ENCODE measurements at regions not wholly inside any gene's neighbourhood (a gene's known extent, or its start where the extent isn't known, plus 50 kb on each side); places are given as distances from the start of the nearest gene placed in this dataset.

GRCh38 chr22:27626675-27627443 lies 174.7 kb downstream of the MN1 start:
- no peak overlapping the region for H3K4me3 ChIP-seq
- no peaks in the 10 kb centered on the region for H3K36me3 ChIP-seq (replicated peaks)
- H3K9me3 ChIP-seq = no peaks in the 10 kb centered on the region
- H3K4me1 ChIP-seq = no peaks in the 10 kb centered on the region; the same call in 1 of the 2 replicates
- in situ Hi-C loops (cut with MboI; ENCODE audit: low sequenced_read_pairs) = no loop called here
- DNase-seq (ENCODE audit: low spot score in 2 of 2) = no peak
- no peaks in the 10 kb centered on the region for H3K27me3 ChIP-seq (ENCODE audit: low read depth)

- Histone ChIP-seq H3K27me3 (ENCODE audit: low read depth) (no peaks in the 10 kb centered on the region), H3K36me3 (replicated peaks) (no peaks in the 10 kb centered on the region), H3K4me3 (no peak overlapping the region), H3K9me3 (no peaks in the 10 kb centered on the region), H3K4me1 (no peaks in the 10 kb centered on the region; the same call in 1 of the 2 replicates)
- in situ Hi-C loops (cut with MboI; ENCODE audit: low sequenced_read_pairs) = no loop called here
- DNase-seq (ENCODE audit: low spot score in 2 of 2) = peak in 1 of 2 experiments; percentile 52
Measured at GRCh38 chr22:27627444-27627833, 174.1 kb downstream of the MN1 start.

- H3K9me3 ChIP-seq = no peaks in the 10 kb centered on the region
- in situ Hi-C loops (cut with MboI; ENCODE audit: low sequenced_read_pairs) = no loop called here
- no peaks in the 10 kb centered on the region; the same call in 1 of the 2 replicates for H3K4me1 ChIP-seq
- no peak for DNase-seq (ENCODE audit: low spot score in 2 of 2)
- H3K4me3 ChIP-seq = no peak overlapping the region
- H3K36me3 ChIP-seq (replicated peaks) = no peaks in the 10 kb centered on the region
- no peaks in the 10 kb centered on the region for H3K27me3 ChIP-seq (ENCODE audit: low read depth)
Measured at GRCh38 chr22:27627901-27628300, 173.7 kb downstream of the MN1 start.

GRCh38 chr22:27628341-27628740 lies 173.2 kb downstream of the MN1 start:
- DNase-seq (ENCODE audit: low spot score in 2 of 2) = no peak
- Histone ChIP-seq H3K36me3 (replicated peaks) (no peaks in the 10 kb centered on the region), H3K9me3 (no peaks in the 10 kb centered on the region), H3K27me3 (ENCODE audit: low read depth) (no peaks in the 10 kb centered on the region), H3K4me3 (no peak overlapping the region), H3K4me1 (no peaks in the 10 kb centered on the region; the same call in 1 of the 2 replicates)
- in situ Hi-C loops (cut with MboI; ENCODE audit: low sequenced_read_pairs) = no loop called here

- Histone ChIP-seq H3K4me1 (no peaks in the 10 kb centered on the region; the same call in 1 of the 2 replicates), H3K4me3 (no peak overlapping the region), H3K27me3 (ENCODE audit: low read depth) (no peaks in the 10 kb centered on the region), H3K9me3 (no peaks in the 10 kb centered on the region), H3K36me3 (replicated peaks) (no peaks in the 10 kb centered on the region)
- in situ Hi-C loops (cut with MboI; ENCODE audit: low sequenced_read_pairs) = no loop called here
- DNase-seq (ENCODE audit: low spot score in 2 of 2) = no peak
Measured at GRCh38 chr22:27628891-27629631, 172.5 kb downstream of the MN1 start.

GRCh38 chr22:27629908-27630673 lies 171.5 kb downstream of the MN1 start:
- DNase-seq (ENCODE audit: low spot score in 2 of 2) = no peak
- in situ Hi-C loops (cut with MboI; ENCODE audit: low sequenced_read_pairs) = no loop called here
- Histone ChIP-seq H3K9me3 (no peaks in the 10 kb centered on the region), H3K4me3 (no peak overlapping the region), H3K4me1 (no peaks in the 10 kb centered on the region; the same call in 1 of the 2 replicates), H3K36me3 (replicated peaks) (no peaks in the 10 kb centered on the region), H3K27me3 (ENCODE audit: low read depth) (no peaks in the 10 kb centered on the region)

DNA sequence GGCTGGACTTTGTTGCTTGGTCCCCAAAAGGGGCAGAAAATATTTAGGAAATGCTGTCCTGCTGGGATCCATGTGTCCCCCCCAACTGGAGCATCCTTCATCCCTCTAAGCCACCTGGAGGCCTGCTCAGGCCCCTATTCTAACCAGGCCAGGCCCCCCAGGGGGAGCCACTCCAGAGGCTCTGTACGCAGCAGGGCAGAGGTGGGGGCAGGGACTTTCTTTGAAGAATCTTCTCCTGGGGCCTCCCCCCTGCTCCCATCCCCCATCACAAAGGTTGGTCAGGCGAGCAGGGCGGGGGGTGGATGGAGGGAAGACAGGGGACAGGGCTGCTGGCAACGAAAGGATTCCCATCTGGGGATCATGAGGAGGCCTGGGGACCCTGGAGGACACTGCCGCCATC lies 170.8 kb downstream of the MN1 start:
- no peaks in the 10 kb centered on the region for H3K27me3 ChIP-seq (ENCODE audit: low read depth)
- DNase-seq (ENCODE audit: low spot score in 2 of 2) = no peak
- no peaks in the 10 kb centered on the region for H3K9me3 ChIP-seq
- H3K36me3 ChIP-seq (replicated peaks) = no peaks in the 10 kb centered on the region
- no peaks in the 10 kb centered on the region; the same call in 1 of the 2 replicates for H3K4me1 ChIP-seq
- no peak overlapping the region for H3K4me3 ChIP-seq
- in situ Hi-C loops (cut with MboI; ENCODE audit: low sequenced_read_pairs) = no loop called here

GRCh38 chr22:27631641-27632040 lies 169.9 kb downstream of the MN1 start:
- Histone ChIP-seq H3K4me1 (no peaks in the 10 kb centered on the region; the same call in 1 of the 2 replicates), H3K36me3 (replicated peaks) (no peaks in the 10 kb centered on the region), H3K4me3 (no peak overlapping the region), H3K9me3 (no peaks in the 10 kb centered on the region), H3K27me3 (ENCODE audit: low read depth) (no peaks in the 10 kb centered on the region)
- no peak for DNase-seq (ENCODE audit: low spot score in 2 of 2)
- in situ Hi-C loops (cut with MboI; ENCODE audit: low sequenced_read_pairs) = no loop called here

DNA sequence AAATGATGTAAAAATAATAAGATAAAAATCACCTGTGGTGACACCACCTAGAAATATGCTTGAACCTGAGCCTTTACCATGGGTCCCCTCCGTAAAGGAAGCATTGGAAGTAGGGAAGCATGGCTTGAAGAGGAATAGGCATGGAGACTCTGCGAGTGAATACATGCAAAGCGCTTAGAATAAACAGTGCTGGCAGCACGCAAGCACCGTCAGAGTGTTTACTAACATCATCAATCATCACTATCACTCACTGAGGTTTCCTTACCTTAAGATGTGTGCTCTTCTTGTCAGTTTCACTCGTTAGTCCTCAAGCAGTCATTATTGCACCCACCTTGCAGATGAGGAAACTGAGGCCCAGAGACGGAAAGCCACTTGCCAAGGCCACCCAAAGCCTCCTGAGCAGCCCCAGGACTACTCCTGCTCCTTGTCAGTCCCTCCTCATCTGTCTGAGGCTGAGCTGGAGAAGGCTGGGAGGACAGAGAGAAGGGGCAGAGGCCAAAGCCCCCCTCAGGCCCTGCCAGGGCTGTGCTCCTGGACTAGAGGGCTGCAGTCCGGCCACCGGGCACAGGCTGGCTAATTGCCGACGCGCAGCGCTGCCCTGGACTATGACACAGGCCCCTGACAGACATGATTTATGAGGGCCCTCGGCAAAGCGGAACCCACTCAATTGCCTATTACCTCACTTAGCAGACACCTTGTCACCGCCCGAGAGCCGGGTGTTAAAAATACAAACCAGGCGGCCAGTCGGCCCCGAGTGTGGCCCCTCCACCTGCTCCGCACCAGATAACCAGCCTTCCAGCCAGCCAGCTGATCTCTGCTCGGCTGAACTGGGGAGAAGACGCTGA lies 168.9 kb downstream of the MN1 start:
- Histone ChIP-seq H3K9me3 (no peaks in the 10 kb centered on the region), H3K4me1 (no peaks in the 10 kb centered on the region; the same call in 1 of the 2 replicates), H3K4me3 (no peak overlapping the region), H3K36me3 (replicated peaks) (no peaks in the 10 kb centered on the region), H3K27me3 (ENCODE audit: low read depth) (no peaks in the 10 kb centered on the region)
- in situ Hi-C loops (cut with MboI; ENCODE audit: low sequenced_read_pairs) = no loop called here
- no peak for DNase-seq (ENCODE audit: low spot score in 2 of 2)

DNA sequence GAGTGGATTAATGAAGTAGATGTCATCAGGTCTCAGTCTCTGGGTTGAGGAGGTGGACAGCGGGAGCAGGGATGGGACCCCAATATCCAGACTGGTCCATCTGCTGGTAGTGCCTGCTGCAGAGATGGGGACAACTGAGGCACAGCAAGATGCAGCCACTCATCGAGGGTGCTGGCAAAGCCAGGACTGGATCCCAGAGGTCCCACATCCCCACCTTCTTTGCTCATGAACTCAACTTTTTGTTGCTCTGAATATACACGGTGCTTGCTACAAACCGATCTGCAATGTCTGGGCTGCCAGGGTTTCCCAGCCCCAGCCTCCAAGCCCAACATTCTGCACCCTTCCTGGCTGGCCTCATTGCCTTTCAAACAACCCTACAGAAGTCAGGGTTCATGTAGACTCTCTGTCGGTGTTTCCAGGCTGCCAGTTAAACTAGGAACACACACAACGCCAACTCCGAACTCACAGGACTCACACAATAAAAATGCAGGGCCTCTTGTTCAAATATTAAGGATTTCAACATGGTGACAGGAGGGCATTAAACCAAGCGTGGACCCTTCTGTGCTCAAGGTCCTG lies 168.2 kb downstream of the MN1 start:
- Histone ChIP-seq H3K9me3 (no peaks in the 10 kb centered on the region), H3K4me3 (no peak overlapping the region), H3K36me3 (replicated peaks) (no peaks in the 10 kb centered on the region), H3K27me3 (ENCODE audit: low read depth) (no peaks in the 10 kb centered on the region), H3K4me1 (no peaks in the 10 kb centered on the region; the same call in 1 of the 2 replicates)
- in situ Hi-C loops (cut with MboI; ENCODE audit: low sequenced_read_pairs) = no loop called here
- DNase-seq (ENCODE audit: low spot score in 2 of 2) = no peak

DNA sequence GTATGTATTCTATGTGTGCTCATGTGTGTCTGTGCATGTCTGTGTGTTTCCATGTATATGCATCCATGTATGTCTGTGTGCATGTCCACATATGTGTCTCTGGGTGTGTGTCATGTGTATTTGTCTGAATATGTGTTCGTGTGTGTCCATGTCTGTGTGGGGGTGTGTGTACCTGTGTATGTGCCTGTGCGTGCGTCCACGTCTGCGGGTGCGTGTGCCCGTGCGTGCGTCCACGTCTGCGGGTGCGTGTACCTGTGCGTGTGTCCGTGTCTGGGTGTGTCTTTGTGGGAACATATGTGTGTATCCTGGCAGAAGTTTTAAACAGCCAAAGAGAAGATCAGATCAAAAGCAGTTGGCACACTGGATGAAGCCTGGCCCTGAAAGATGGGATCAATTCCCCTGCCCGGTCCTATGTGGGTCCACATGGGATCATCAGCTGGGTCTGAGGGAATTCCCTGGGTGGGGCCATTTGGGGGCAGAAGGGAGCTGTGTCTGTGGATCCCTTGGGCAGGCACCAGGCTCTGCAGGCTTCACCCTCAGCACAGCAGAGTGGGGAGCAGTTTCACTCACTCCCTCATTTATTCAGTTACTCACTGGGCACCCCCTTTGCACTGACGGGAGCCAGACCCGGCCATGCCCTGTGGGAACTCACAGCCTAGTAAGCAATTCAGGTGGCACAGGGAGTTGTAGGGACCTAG lies 167.4 kb downstream of the MN1 start:
- Histone ChIP-seq H3K27me3 (ENCODE audit: low read depth) (no peaks in the 10 kb centered on the region), H3K36me3 (replicated peaks) (no peaks in the 10 kb centered on the region), H3K4me3 (no peak overlapping the region), H3K4me1 (no peaks in the 10 kb centered on the region; the same call in 1 of the 2 replicates), H3K9me3 (no peaks in the 10 kb centered on the region)
- in situ Hi-C loops (cut with MboI; ENCODE audit: low sequenced_read_pairs) = no loop called here
- no peak for DNase-seq (ENCODE audit: low spot score in 2 of 2)

DNA sequence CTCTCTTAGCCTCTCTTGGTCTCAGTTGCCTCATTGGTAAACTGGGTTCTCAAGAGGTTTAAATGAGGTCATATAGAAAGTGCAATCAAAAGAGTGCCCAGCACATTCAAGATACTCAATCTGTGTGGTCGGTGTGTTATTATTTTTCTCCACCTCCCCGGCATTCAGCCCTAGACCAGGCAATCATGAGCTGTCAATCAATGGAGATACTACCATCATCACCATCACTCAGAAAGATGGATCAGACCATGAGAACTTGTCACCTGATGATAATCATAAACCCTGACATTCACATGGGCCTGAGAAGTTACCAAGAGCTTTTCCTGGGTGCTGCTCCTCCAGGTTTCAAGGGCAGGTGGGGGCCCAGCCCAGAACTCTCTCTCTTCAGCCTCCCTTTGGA lies 166.1 kb downstream of the MN1 start:
- in situ Hi-C loops (cut with MboI; ENCODE audit: low sequenced_read_pairs) = no loop called here

More for the DNA sequence above, 166.1 kb downstream of the MN1 start:
- Histone ChIP-seq H3K27me3 (ENCODE audit: low read depth) (no peaks in the 10 kb centered on the region), H3K9me3 (no peaks in the 10 kb centered on the region), H3K36me3 (replicated peaks) (no peaks in the 10 kb centered on the region), H3K4me3 (no peak overlapping the region), H3K4me1 (no peaks in the 10 kb centered on the region)
- no peak for DNase-seq (ENCODE audit: low spot score in 2 of 2)
